C4-2B (cell line): ENCODE measurements at regions not wholly inside any gene's neighbourhood (a gene's known extent, or its start where the extent isn't known, plus 50 kb on each side); places are given as distances from the start of the nearest gene placed in this dataset.
"Not testable (repeated sequence)": the region's sequence is repeated elsewhere in the genome, so short reads cannot be mapped to it uniquely, and the experiment has no call there.

Source experiments
- H3K27ac ChIP-seq: fragments of 450-650 bp; 2 replicates; pipeline ENCODE4 v1.5.1; 2017
- ZFX ChIP-seq: fragments of 450-650 bp; IDR thresholded peaks from 2 replicates; pipeline ENCODE4 v1.6.1; 2017
- TF ChIP-seq, protein P1 (sequence below): fragments of 450-650 bp; conservative IDR thresholded peaks from 2 replicates; pipeline ENCODE4 v1.5.1; 2017; ENCODE audit warnings: mild to moderate bottlenecking

- H3K27ac ChIP-seq, result no peak overlapping the region
- TF ChIP-seq, protein P1, sequence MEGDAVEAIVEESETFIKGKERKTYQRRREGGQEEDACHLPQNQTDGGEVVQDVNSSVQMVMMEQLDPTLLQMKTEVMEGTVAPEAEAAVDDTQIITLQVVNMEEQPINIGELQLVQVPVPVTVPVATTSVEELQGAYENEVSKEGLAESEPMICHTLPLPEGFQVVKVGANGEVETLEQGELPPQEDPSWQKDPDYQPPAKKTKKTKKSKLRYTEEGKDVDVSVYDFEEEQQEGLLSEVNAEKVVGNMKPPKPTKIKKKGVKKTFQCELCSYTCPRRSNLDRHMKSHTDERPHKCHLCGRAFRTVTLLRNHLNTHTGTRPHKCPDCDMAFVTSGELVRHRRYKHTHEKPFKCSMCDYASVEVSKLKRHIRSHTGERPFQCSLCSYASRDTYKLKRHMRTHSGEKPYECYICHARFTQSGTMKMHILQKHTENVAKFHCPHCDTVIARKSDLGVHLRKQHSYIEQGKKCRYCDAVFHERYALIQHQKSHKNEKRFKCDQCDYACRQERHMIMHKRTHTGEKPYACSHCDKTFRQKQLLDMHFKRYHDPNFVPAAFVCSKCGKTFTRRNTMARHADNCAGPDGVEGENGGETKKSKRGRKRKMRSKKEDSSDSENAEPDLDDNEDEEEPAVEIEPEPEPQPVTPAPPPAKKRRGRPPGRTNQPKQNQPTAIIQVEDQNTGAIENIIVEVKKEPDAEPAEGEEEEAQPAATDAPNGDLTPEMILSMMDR, result no peak
- no peak for TF ChIP-seq ZFX
These were observed 302.6 kb downstream of the CBLL2 start for GRCh38 chrX:22575161-22575845.

- no peak overlapping the region for H3K27ac ChIP-seq
- no peak for TF ChIP-seq ZFX
- TF ChIP-seq, protein P1, result no peak
These were observed 304.5 kb downstream of the CBLL2 start for GRCh38 chrX:22577181-22577580.

DNA sequence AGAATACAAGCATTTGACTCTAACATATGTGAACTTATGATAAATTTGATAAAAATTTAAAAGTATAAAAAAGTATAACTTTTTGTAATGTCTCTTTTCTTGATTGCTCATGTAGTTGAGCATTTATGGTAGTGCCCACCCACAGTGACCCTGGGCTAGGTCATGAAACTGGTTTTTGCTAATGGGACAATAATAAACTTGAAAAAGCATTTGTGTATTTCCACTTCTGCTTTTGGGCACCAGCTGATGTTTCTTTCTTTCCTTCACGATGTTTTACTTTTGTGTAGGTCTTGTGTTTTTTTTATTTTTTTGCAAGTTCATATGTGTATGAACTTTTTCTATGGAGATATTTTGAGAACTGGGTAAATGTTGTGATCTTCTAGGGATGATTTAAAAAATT lies 313.1 kb downstream of the CBLL2 start:
- no peak for TF ChIP-seq ZFX
- no peak overlapping the region for H3K27ac ChIP-seq

GRCh38 chrX:22589845-22590244 lies 317.1 kb downstream of the CBLL2 start:
- H3K27ac ChIP-seq, result no peak overlapping the region
- TF ChIP-seq ZFX, result no peak
- TF ChIP-seq, protein P1, result no peak

DNA sequence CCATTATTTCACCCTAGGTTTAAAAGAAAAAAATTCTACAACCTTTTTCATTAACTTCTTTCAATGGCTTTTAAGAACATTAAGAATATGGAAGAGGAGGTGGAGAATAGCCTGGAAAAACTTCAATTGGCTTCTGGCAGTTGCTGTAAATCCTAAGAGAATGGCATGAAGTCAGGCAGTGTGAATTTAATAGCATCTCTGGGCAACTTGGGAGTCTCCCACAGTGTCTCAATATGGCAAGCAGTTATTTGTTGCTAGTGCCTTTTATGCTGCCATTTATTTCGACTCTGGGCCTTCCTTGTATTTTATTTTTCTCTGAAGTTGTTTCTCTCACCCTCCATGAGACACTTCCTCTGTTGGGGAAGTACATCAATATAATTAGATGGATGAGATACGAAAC lies 322.1 kb downstream of the CBLL2 start:
- H3K27ac ChIP-seq, result no peak overlapping the region
- no peak for TF ChIP-seq ZFX
- TF ChIP-seq, protein P1, result no peak

DNA sequence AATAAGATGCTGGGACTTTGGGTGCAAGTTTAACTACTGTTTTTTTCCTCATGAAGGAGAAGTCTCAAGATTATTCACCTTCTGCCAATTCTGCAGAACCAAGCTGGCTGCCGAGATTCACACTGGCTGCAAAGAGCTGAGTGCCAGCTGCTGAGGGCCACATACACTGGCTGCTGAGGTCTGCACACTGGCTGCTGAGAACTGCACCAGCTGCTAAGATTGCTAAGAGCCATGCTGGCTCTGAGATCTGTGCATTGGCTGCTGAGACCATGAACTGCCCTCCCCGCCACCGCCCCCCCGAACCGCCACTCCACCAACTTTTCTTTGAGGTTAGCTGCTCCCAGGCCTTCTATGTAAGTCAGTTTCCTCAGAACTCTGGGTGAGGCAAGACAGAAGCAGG lies 330.3 kb downstream of the CBLL2 start:
- TF ChIP-seq, protein P1, result no peak
- no peak for TF ChIP-seq ZFX
- H3K27ac ChIP-seq, result no peak overlapping the region

GRCh38 chrX:22609452-22609851 lies 336.7 kb downstream of the CBLL2 start:
- not testable (repeated sequence) for H3K27ac ChIP-seq

GRCh38 chrX:22616867-22617266 lies 344.2 kb downstream of the CBLL2 start:
- TF ChIP-seq, protein P1, result no peak
- no peak for TF ChIP-seq ZFX
- no peak overlapping the region for H3K27ac ChIP-seq
